ENCODE measurements at regions not wholly inside any gene's neighbourhood (a gene's known extent, or its start where the extent isn't known, plus 50 kb on each side); places are given as distances from the start of the nearest gene placed in this dataset.

GRCh38 chr2:239669181-239669898 is 268.5 kb upstream of the HDAC4 start:
- intact Hi-C loops (cut with DNase I), result no loop called here
- ATAC-seq, result no peak
- no peak for DNase-seq (ENCODE audit: missing footprints)

GRCh38 chr2:239668651-239669050 is 267.8 kb upstream of the HDAC4 start:
- DNase-seq (ENCODE audit: missing footprints) (no peak), ATAC-seq (no peak)
- intact Hi-C loops (cut with DNase I), result no loop called here

GRCh38 chr2:239668042-239668441 is 267.2 kb upstream of the HDAC4 start:
- DNase-seq (ENCODE audit: missing footprints), result no peak
- intact Hi-C loops (cut with DNase I), result no loop called here
- no peak for ATAC-seq

GRCh38 chr2:239667431-239667985 is 266.7 kb upstream of the HDAC4 start:
- intact Hi-C loops (cut with DNase I), result no loop called here
- ATAC-seq, result no peak
- no peak for DNase-seq (ENCODE audit: missing footprints)

GRCh38 chr2:239666855-239667376 is 266.1 kb upstream of the HDAC4 start:
- DNase-seq (ENCODE audit: missing footprints), result no peak
- intact Hi-C loops (cut with DNase I), result no loop called here
- ATAC-seq, result no peak

GRCh38 chr2:239666053-239666854 is 265.4 kb upstream of the HDAC4 start:
- ATAC-seq (no peak), DNase-seq (ENCODE audit: missing footprints) (no peak)
- intact Hi-C loops (cut with DNase I), result no loop called here

GRCh38 chr2:239664216-239664810 is 263.5 kb upstream of the HDAC4 start:
- no peak for DNase-seq (ENCODE audit: missing footprints)
- no peak for ATAC-seq
- intact Hi-C loops (cut with DNase I), result no loop called here

- intact Hi-C loops (cut with DNase I), result no loop called here
- DNase-seq (ENCODE audit: missing footprints), result no peak
- no peak for ATAC-seq
These were observed 262.6 kb upstream of the HDAC4 start for GRCh38 chr2:239663364-239663924.

GRCh38 chr2:239662413-239663120 is 261.7 kb upstream of the HDAC4 start:
- ATAC-seq (no peak), DNase-seq (ENCODE audit: missing footprints) (no peak)

GRCh38 chr2:239661334-239662312 is 260.8 kb upstream of the HDAC4 start:
- DNase-seq (ENCODE audit: missing footprints) (no peak), ATAC-seq (no peak)
- intact Hi-C loops (cut with DNase I), result no loop called here

More at GRCh38 chr2:239662413-239663120, 261.7 kb upstream of the HDAC4 start:
- intact Hi-C loops (cut with DNase I), result no loop called here

- no peak for DNase-seq (ENCODE audit: missing footprints)
- intact Hi-C loops (cut with DNase I), result no loop called here
These were observed 259.8 kb upstream of the HDAC4 start for GRCh38 chr2:239660390-239661230.

GRCh38 chr2:239657992-239658391 is 257.2 kb upstream of the HDAC4 start:
- no peak for DNase-seq (ENCODE audit: missing footprints)
- intact Hi-C loops (cut with DNase I), result no loop called here
- no peak for ATAC-seq

More at GRCh38 chr2:239660390-239661230, 259.8 kb upstream of the HDAC4 start:
- no peak for ATAC-seq

GRCh38 chr2:239657236-239657635 is 256.4 kb upstream of the HDAC4 start:
- no peak for DNase-seq (ENCODE audit: missing footprints)
- intact Hi-C loops (cut with DNase I), result no loop called here
- no peak for ATAC-seq

- DNase-seq (ENCODE audit: missing footprints) (no peak), ATAC-seq (no peak)
- intact Hi-C loops (cut with DNase I), result no loop called here
These were observed 253.4 kb upstream of the HDAC4 start for GRCh38 chr2:239654266-239654665.

- DNase-seq (ENCODE audit: missing footprints), result no peak
- no peak for ATAC-seq
- intact Hi-C loops (cut with DNase I), result no loop called here
These were observed 251.0 kb upstream of the HDAC4 start for GRCh38 chr2:239651859-239652258.

GRCh38 chr2:239650674-239651073 is 249.9 kb upstream of the HDAC4 start:
- ATAC-seq, result no peak
- intact Hi-C loops (cut with DNase I), result no loop called here
- DNase-seq (ENCODE audit: missing footprints), result no peak

- ATAC-seq, result no peak
- intact Hi-C loops (cut with DNase I), result no loop called here
- DNase-seq (ENCODE audit: missing footprints), result no peak
These were observed 248.5 kb upstream of the HDAC4 start for GRCh38 chr2:239649309-239649708.

Measured in Right ventricle myocardium inferior (tissue), 1 donor.